Fibroblast of gingiva (primary cell): ENCODE measurements at regions not wholly inside any gene's neighbourhood (a gene's known extent, or its start where the extent isn't known, plus 50 kb on each side); places are given as distances from the start of the nearest gene placed in this dataset.
"Not testable (repeated sequence)": the region's sequence is repeated elsewhere in the genome, so short reads cannot be mapped to it uniquely, and the experiment has no call there.

ENCODE experiments used
- DNase-seq: peaks from one replicate; pipeline ENCODE4 v3.0.0-alpha.2; 2011; ENCODE audit warnings: low read depth

DNA sequence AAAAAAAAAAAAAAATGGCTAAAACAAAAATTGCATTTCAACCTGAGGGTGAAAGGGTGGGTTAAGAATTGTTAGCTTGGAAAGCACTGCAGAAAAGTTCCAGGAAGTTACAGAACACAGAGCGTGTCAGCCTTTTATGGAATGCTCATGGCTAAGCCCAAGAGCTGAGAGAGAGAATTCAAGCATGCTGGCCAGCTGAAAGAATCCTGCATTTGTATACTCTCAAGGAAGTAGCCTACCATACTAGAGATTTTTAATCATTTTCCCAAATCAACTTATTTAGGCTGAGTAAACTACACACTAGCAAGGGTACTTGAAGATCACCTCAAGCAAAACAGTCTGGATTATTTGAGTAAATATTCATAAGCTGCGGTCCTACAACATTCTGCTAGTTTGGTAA lies 153.9 kb downstream of the KCNJ2 start:
- no peak for DNase-seq

- DNase-seq, result no peak
Observed at GRCh38 chr17:70324031-70324430, 154.7 kb downstream of the KCNJ2 start.

DNA sequence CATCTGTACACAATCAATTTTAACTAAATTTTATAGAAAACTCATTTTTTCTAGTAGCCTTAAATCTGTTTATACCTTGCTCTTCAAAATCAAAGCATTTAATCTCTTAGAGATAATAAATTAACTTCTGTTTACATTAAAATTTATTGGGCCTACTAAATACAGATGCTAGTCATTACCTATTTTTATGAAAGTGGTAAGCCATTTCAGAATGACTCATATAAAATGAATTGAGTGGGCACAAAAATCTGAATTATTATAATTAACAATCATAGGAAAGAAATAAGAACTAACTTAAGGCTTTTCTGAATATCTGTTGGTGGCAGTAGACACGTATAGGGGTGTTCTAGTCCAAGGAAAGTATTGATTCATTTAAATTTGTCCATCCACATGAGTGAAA lies 157.9 kb downstream of the KCNJ2 start:
- no peak for DNase-seq

- DNase-seq, result no peak
Observed at GRCh38 chr17:70327723-70328122, 158.4 kb downstream of the KCNJ2 start.

- no peak for DNase-seq
Observed at GRCh38 chr17:70329721-70330120, 160.4 kb downstream of the KCNJ2 start.

DNA sequence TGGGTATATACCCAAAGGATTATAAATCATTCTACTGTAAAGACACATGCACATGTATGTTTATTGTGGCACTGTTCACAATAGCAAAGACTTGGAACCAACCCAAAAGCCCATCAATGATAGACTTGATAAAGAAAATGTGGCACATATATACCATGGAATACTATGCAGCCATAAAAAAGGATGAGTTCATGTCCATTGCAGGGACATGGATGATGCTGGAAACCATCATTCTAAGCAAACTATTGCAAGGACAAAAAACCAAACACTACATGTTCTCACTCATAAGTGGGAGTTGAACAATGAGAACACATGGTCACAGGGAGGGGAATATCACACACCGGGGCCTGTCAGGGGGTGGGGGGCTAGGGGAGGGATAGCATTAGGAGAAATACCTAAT lies 161.7 kb downstream of the KCNJ2 start:
- DNase-seq, result not testable (repeated sequence)

GRCh38 chr17:70332356-70333210 lies 163.3 kb downstream of the KCNJ2 start:
- no peak for DNase-seq

DNA sequence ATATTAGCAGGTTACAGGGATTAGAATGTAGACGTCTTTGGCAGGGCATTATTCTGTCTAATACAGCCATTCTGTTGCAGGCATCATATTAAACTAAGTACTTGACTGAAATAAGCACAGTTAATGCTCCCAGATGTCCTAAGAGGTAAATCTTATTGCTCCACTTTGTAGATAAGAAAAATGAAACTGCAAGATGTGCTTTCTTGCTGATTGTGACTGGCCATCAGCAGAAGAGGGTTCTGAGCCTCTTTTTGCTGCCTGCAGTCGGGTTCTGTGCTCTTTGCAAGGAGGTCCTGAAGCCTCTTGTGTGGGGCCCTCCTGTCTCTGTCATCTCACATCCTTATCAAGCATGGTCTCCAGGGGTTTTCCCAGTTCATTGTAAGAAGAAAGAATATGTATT lies 167.1 kb downstream of the KCNJ2 start:
- DNase-seq, result no peak

GRCh38 chr17:70338946-70339354 lies 169.6 kb downstream of the KCNJ2 start:
- no peak for DNase-seq

DNA sequence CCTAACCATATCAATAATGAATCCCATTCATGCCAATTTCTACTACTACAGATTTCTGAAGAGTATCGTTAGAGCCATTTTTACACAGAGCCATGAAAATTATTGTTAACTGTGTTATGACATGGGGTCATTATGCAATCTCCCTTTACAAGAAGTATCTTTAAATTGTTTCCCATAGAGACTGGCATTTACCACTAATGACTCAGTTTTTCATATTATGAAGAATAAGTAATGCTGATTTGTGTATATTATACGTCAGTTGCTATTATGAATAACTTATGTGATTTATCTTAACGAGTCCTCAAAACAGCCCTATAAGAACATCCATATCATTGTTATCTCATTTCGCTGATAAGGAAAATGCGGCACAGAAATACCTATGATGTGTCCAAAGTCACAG lies 173.8 kb downstream of the KCNJ2 start:
- no peak for DNase-seq

- no peak for DNase-seq
Observed at GRCh38 chr17:70344386-70345060, 175.2 kb downstream of the KCNJ2 start.

DNA sequence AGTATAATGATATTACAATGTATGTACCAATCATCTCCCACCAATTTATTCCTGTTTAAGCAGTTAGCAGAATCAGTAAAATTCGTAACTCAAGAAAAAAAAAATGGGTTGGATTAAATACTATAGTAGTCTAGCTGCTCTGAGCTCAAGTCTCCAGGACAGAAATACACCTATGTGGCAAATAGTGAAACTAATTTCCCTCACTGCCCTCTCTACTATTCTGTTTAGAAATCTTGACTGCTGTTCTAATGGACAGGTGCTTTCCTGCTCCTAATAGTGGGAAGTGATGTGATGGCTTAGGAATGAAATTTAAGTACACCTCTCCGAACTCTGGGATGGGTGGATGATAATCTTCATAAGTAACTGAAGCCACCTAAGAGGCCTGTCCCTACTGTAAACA lies 175.7 kb downstream of the KCNJ2 start:
- DNase-seq, result no peak

DNA sequence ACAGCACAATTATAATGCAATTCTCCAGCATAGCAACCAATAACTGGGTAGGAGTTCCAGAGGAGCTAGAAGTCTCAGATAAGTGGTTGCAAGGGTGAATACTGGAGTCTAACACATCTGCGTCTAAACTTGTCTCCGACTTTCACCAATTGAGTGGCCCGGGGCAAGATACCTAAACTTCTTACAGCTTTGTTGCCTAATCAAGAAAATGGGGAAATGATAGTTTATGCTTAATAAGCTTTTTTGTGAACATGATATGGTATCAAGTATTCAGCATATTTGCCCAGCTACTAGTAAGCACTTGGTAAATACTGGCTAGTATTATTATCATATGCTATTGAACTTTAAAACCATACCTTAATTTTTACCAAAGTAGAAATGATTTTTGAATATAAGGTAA lies 183.5 kb downstream of the KCNJ2 start:
- no peak for DNase-seq

- DNase-seq, result no peak
Observed at GRCh38 chr17:70353408-70354092, 184.2 kb downstream of the KCNJ2 start.

GRCh38 chr17:70355185-70355584 lies 185.9 kb downstream of the KCNJ2 start:
- peak; percentile 18 for DNase-seq

DNA sequence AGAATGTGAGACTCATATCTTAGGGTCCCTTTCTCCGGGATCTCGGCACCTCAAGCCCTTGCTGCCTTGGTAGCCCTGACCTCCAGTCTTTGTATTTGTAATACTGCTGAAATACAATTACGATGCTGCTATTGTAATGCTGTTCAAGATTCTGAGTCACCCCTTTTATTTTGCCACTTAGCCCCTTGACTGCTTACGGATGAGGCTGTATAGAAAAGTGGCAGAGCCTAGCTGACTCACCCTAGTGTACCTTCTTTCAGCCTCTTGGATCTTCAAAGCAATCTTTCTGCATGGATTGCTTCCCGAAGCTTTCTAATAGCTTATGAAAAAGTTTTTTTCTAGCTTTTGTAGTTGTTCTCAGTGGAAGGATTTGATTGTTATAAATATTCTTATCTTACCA lies 187.9 kb downstream of the KCNJ2 start:
- no peak for DNase-seq

GRCh38 chr17:70365091-70365583 lies 195.8 kb downstream of the KCNJ2 start:
- no peak for DNase-seq

DNA sequence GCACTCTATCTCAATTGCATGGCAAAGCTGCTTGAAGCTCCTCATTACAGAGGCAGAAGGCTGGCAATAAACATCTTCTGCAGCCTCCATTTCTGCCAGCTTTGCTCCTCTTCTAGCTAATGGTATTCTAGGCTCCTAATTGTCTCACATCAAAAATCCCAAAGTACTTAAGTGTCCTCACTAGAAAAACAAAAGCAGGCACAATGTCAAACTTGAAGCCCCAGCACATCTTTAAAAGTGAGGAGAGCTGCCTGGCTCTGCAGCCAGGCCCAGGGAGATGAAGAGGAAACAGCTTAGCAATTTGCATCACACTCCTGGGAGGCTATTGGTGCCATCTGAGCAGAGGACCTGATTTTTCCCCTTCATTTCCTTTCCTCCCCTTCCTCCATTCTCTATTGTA lies 197.1 kb downstream of the KCNJ2 start:
- no peak for DNase-seq

- no peak for DNase-seq
Observed at GRCh38 chr17:70368011-70368410, 198.7 kb downstream of the KCNJ2 start.

- DNase-seq, result no peak
Observed at GRCh38 chr17:70369391-70369790, 200.1 kb downstream of the KCNJ2 start.

GRCh38 chr17:70370816-70371215 lies 201.5 kb downstream of the KCNJ2 start:
- peak; percentile 28 for DNase-seq

DNA sequence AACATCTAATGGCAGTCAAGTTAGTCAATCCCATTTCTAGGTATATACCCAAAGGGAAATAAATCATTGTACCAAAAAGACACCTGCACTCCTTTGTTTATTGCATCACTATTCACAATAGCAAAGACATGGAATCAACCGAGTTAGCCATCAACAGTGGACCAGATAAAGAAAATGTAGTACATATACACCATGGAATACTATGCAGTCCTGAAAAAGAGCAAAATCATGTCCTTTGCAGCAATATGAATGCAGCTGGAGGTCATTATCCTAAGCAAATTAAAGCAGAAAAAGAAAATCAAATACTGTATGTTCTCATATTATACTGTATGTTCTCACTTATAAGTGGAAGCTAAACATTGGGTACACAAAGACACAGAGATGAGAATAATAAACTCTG lies 204.0 kb downstream of the KCNJ2 start:
- no peak for DNase-seq

GRCh38 chr17:70374496-70374895 lies 205.2 kb downstream of the KCNJ2 start:
- no peak for DNase-seq
